ENCODE measurements at regions not wholly inside any gene's neighbourhood (a gene's known extent, or its start where the extent isn't known, plus 50 kb on each side); places are given as distances from the start of the nearest gene placed in this dataset.

DNA sequence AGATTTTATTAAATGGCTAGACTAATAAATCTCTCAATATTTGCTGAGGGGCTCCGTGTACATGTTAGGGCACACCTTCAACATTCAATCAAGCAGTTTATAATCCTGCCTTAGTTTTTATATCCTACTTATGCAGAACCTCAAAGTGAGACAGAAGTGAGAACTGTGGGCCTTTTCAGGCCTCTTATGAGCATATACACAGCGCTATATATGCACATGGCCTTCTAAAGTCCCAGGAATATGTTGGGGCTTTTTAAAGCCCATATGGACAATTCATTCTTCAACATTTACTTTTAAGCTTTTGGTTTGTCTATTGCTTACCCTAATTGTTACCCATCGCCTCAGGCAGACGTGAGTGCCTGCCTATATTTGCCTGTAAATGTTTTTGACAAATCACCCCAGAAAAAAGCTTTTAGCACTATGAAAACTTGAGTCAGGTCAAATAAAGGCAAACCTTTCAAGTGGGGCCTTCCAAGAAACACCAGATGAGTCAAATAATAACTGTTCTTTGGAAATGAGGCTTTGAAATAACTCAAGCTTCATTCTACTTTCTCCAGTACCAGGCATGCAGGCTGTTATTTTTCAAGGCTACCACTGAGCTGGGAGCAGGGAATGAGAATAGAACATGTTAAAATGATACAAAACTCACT is 58.2 kb downstream of the ESM1 start:
- no peak for DNase-seq (ENCODE audit: low read depth in 3 of 3)

- DNase-seq (ENCODE audit: low read depth in 3 of 3): no peak
These were observed 60.9 kb downstream of the ESM1 start for GRCh38 chr5:54924487-54924886.

- DNase-seq (ENCODE audit: low read depth in 3 of 3): no peak
These were observed 68.1 kb downstream of the ESM1 start for GRCh38 chr5:54917323-54917722.

GRCh38 chr5:54915466-54916027 is 69.8 kb downstream of the ESM1 start:
- DNase-seq (ENCODE audit: low read depth in 3 of 3): no peak

GRCh38 chr5:54912021-54912420 is 73.4 kb downstream of the ESM1 start:
- no peak for DNase-seq (ENCODE audit: low read depth in 3 of 3)

- no peak for DNase-seq (ENCODE audit: low read depth in 3 of 3)
These were observed 75.2 kb downstream of the ESM1 start for GRCh38 chr5:54909911-54910870.

GRCh38 chr5:54908774-54909525 is 76.4 kb downstream of the ESM1 start:
- no peak for DNase-seq (ENCODE audit: low read depth in 3 of 3)

DNA sequence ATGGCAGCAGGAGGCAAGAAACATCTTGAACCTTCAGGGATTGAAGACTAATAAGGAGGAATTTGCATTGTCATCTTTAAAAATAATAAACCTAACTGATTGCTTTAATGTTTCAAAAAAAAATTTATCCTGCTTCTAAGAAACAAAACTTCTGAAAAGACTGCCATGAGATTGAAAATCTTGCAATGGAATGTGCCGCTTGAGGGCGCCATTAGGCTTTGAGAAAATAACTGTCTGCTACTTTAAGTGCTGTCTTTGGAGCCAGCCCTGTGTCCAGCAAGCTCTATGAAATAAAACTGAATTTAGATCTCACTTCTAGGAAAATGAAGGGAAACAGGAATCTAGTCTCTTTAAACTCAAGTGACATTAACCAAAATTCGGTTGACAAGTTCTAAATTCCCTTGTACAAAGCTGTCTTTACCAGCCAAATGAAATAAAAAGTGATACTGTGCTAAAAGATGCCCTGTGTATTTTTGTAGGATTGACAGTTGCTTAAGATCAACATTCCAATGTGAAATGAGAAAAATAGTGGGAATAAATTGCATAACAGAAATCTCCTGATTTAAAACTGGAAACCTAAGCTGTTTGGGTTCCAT is 79.4 kb downstream of the ESM1 start:
- peak; percentile 40 to 61 (median 56) for DNase-seq (ENCODE audit: low read depth in 3 of 3)

DNA sequence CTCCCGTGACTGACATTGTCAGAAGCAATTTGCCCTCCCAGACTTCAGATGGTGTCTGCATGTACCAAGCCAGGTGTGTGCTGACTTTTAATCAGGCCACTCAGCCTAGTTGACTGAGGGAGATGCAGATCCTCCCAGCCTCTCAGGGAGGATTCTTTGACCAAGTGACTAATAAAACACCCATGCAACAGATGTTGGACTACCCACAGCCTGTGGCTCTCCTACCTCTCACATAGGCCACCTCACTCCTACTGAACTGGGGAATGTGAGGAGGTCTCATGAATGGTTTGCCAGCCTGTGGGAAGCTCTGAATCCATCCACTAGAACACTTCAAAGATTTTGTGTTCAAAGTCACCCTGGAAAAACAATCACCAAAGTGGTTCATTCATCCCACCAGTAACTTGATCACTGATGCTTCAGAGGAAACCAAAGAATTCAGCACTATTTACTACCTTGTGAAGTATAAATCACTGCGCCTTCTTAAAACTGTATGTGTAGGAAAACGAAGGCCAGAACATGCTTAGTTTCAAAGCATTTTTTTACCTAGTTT is 80.1 kb downstream of the ESM1 start:
- no peak for DNase-seq (ENCODE audit: low read depth in 3 of 3)

DNA sequence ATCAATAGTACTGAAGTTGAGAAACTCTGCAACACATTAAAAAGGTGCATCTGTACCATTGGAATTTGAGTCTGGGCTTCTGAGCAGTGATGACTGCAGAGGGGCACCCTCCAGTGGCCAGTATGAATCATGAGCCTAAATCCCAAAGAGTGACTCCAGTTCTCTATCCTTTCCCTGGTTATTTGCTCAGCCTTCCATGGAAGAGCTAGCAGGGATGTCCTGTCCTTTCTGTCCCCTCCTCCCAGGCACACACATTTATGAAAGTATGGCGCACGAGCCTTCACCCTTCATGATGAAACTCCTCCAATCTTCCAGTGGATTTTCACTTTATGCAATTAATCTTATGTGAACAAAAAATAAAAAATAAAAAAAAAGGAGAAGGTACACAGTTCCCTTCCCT is 81.0 kb downstream of the ESM1 start:
- DNase-seq (ENCODE audit: low read depth in 3 of 3): no peak

- peak; percentile 23 to 46 (median 33) for DNase-seq (ENCODE audit: low read depth in 3 of 3)
These were observed 82.5 kb downstream of the ESM1 start for GRCh38 chr5:54902791-54903473.

GRCh38 chr5:54900984-54901725 is 84.2 kb downstream of the ESM1 start:
- DNase-seq (ENCODE audit: low read depth in 3 of 3): no peak

DNA sequence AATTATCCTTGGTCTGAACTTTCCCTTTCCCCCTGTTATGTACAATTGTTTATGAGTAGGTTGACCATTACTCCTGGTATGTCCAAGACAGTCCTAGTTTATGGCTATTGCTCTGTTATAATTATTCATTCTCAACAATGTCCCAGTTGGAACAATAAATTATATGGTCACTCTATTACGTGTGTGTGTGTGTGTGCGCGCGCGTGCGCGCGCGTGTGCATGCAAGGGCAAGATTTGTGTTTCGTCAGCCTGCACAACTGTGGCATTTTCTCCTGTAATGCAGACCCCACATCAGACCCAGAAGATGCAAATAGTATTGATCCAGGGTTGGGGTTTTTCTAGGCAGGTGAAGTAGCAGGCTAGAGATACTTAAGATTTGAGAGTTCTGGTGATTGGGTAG is 88.4 kb downstream of the ESM1 start:
- no peak for DNase-seq (ENCODE audit: low read depth in 3 of 3)

GRCh38 chr5:54895816-54896341 is 89.5 kb downstream of the ESM1 start:
- no peak for DNase-seq (ENCODE audit: low read depth in 3 of 3)

- DNase-seq (ENCODE audit: low read depth in 3 of 3): no peak
These were observed 90.2 kb downstream of the ESM1 start for GRCh38 chr5:54894957-54895815.

DNA sequence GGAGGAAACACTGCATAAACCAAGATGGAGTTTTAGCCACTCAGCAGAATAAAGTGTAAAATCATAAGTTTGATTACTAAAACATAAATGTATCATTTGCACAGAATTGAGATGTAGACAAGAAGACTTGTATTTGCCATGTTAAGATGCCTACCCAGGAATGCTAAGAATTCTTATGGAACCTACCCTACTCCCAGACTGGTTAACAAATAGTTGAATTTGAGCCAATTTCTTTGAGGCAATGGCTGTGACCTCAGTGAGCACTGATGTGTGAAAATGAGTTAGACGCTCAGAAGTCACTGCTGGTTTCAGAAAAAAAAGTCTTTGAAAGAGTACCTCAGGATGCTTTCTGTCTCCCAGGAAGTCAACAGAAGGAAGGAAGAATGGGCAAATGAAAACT is 95.6 kb downstream of the ESM1 start:
- DNase-seq (ENCODE audit: low read depth in 3 of 3): no peak

DNA sequence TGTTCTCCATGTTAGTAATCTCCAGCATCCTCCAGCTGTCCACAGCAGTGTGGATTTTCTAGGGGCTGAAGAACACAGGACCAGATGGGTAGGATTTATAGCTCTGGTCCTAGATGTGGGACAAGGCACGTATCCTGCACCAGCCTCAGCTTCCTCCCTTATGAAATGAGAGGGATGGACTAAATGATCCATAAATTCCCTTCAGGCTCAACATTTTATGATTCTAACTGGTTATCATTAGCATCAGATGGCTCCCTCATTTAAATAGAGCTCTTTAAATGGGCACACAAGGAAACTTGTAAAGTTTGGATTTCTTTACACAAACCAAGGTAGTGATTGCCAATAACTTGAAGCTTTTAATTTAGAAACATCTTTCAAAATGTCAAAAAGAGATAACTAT is 97.7 kb downstream of the ESM1 start:
- DNase-seq (ENCODE audit: low read depth in 3 of 3): no peak

DNA sequence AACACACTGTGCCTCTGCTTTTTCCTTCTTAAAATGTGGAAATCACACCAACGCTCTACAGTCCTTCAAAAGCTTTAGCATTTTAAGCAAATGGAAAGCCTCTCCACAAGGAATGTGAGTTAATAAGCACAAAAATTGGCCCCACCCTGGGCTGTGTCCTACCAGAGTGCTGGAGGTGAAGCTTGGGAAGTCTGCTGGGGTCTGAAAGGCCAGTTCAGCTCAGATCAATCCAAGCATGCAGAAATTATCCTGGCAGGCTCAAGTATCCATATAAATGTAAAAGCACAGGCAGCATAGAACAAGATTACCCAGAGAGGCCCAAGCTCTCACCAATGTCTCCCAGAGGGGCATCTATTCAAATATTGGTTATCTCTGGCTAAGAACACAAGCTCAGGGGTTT is 98.5 kb downstream of the ESM1 start:
- no peak for DNase-seq (ENCODE audit: low read depth in 3 of 3)

GRCh38 chr5:54885636-54886035 is 99.8 kb downstream of the ESM1 start:
- DNase-seq (ENCODE audit: low read depth in 3 of 3): no peak

All from stimulated activated CD4-positive, alpha-beta T cell treated with anti-CD3 and anti-CD28 coated beads, TNF-alpha, amount 100 ng/mL, for 24 hours (primary cell).